Duodenal mucosa (tissue), 2 donors: ENCODE measurements at regions not wholly inside any gene's neighbourhood (a gene's known extent, or its start where the extent isn't known, plus 50 kb on each side); places are given as distances from the start of the nearest gene placed in this dataset.

ENCODE experiments used
- H3K27ac ChIP-seq: one replicate; pipeline ENCODE4 v1.7.0; 2013; ENCODE audit warnings: low read depth, low read length
- H3K27me3 ChIP-seq, 2 donors: one replicate each; pipeline ENCODE4 v1.7.0; 2013; ENCODE audit warnings: low read length in 2 of 2, control low read depth in 1 of 2; ENCODE audit not compliant: insufficient read depth in 2 of 2, control insufficient read depth in 1 of 2
- H3K36me3 ChIP-seq, 2 donors: one replicate each; pipeline ENCODE4 v1.7.0; 2013; ENCODE audit warnings: low read length in 2 of 2, control low read depth in 1 of 2; ENCODE audit not compliant: insufficient read depth in 2 of 2, control insufficient read depth in 1 of 2
- H3K4me1 ChIP-seq, 2 donors: one replicate each; pipeline ENCODE4 v1.7.0; 2013; ENCODE audit warnings: low read length in 2 of 2, control low read depth in 1 of 2; ENCODE audit not compliant: insufficient read depth in 2 of 2, control insufficient read depth in 1 of 2
- H3K4me3 ChIP-seq, 2 donors: one replicate each; pipeline ENCODE4 v1.7.0; 2013; ENCODE audit warnings: low read length in 2 of 2, low read depth in 1 of 2
- H3K9ac ChIP-seq, 2 donors: one replicate each; pipeline ENCODE4 v1.7.0; 2013; ENCODE audit warnings: low read length in 2 of 2, low read depth in 1 of 2
- H3K9me3 ChIP-seq, 2 donors: one replicate each; pipeline ENCODE4 v1.7.0; 2013; ENCODE audit warnings: low read length in 2 of 2, control low read depth in 1 of 2; ENCODE audit not compliant: control insufficient read depth in 1 of 2

- Histone ChIP-seq H3K27me3 (no peaks in the 10 kb centered on the region), H3K27ac (no peak overlapping the region), H3K36me3 (no peaks in the 10 kb centered on the region), H3K9ac (no peak overlapping the region), H3K9me3 (peaks cover 0 to 3% of the 10 kb centered on the region in 2 donors), H3K4me1 (no peaks in the 10 kb centered on the region), H3K4me3 (no peak overlapping the region)
Observed at GRCh38 chr3:31341130-31341529, 191.6 kb upstream of the STT3B start.

GRCh38 chr3:31343075-31343474, 189.7 kb upstream of the STT3B start:
- no peak overlapping the region for H3K4me3 ChIP-seq
- H3K36me3 ChIP-seq = no peaks in the 10 kb centered on the region

GRCh38 chr3:31345581-31345980, 187.1 kb upstream of the STT3B start:
- Histone ChIP-seq H3K4me3 (no peak overlapping the region), H3K36me3 (no peaks in the 10 kb centered on the region), H3K27ac (no peak overlapping the region), H3K4me1 (no peaks in the 10 kb centered on the region), H3K27me3 (no peaks in the 10 kb centered on the region), H3K9me3 (peaks cover 0 to 3% of the 10 kb centered on the region in 2 donors), H3K9ac (no peak overlapping the region)

More at GRCh38 chr3:31343075-31343474, 189.7 kb upstream of the STT3B start:
- Histone ChIP-seq H3K27me3 (no peaks in the 10 kb centered on the region), H3K9ac (no peak overlapping the region), H3K4me1 (no peaks in the 10 kb centered on the region), H3K9me3 (peaks cover 0 to 3% of the 10 kb centered on the region in 2 donors), H3K27ac (no peak overlapping the region)

GRCh38 chr3:31346542-31346979, 186.2 kb upstream of the STT3B start:
- Histone ChIP-seq H3K27ac (no peak overlapping the region), H3K9ac (no peak overlapping the region), H3K36me3 (no peaks in the 10 kb centered on the region), H3K9me3 (peaks cover 0 to 3% of the 10 kb centered on the region in 2 donors), H3K27me3 (no peaks in the 10 kb centered on the region), H3K4me3 (no peak overlapping the region), H3K4me1 (no peaks in the 10 kb centered on the region)

GRCh38 chr3:31349001-31349748, 183.6 kb upstream of the STT3B start:
- Histone ChIP-seq H3K27me3 (no peaks in the 10 kb centered on the region), H3K9ac (no peak overlapping the region), H3K4me1 (no peaks in the 10 kb centered on the region), H3K4me3 (no peak overlapping the region), H3K27ac (no peak overlapping the region), H3K36me3 (no peaks in the 10 kb centered on the region), H3K9me3 (peaks cover 0 to 3% of the 10 kb centered on the region in 2 donors)

GRCh38 chr3:31350307-31350706, 182.4 kb upstream of the STT3B start:
- H3K4me3 ChIP-seq = no peak overlapping the region
- no peaks in the 10 kb centered on the region for H3K27me3 ChIP-seq
- H3K27ac ChIP-seq = no peak overlapping the region
- no peaks in the 10 kb centered on the region for H3K36me3 ChIP-seq
- H3K9ac ChIP-seq = no peak overlapping the region
- H3K9me3 ChIP-seq = no peaks in the 10 kb centered on the region
- no peaks in the 10 kb centered on the region for H3K4me1 ChIP-seq

GRCh38 chr3:31352331-31352730, 180.4 kb upstream of the STT3B start:
- Histone ChIP-seq H3K4me1 (no peaks in the 10 kb centered on the region), H3K9me3 (no peaks in the 10 kb centered on the region), H3K36me3 (no peaks in the 10 kb centered on the region), H3K9ac (no peak overlapping the region), H3K4me3 (no peak overlapping the region), H3K27ac (no peak overlapping the region), H3K27me3 (no peaks in the 10 kb centered on the region)

- no peaks in the 10 kb centered on the region for H3K9me3 ChIP-seq
- no peaks in the 10 kb centered on the region for H3K4me1 ChIP-seq
- H3K27ac ChIP-seq = no peak overlapping the region
- no peak overlapping the region for H3K9ac ChIP-seq
- H3K4me3 ChIP-seq = no peak overlapping the region
- H3K36me3 ChIP-seq = no peaks in the 10 kb centered on the region
- no peaks in the 10 kb centered on the region for H3K27me3 ChIP-seq
Observed at GRCh38 chr3:31353166-31353565, 179.6 kb upstream of the STT3B start.

- no peaks in the 10 kb centered on the region for H3K36me3 ChIP-seq
- no peaks in the 10 kb centered on the region for H3K4me1 ChIP-seq
- H3K27me3 ChIP-seq = no peaks in the 10 kb centered on the region
- H3K9me3 ChIP-seq = no peaks in the 10 kb centered on the region
- no peak overlapping the region for H3K4me3 ChIP-seq
- no peak overlapping the region for H3K9ac ChIP-seq
- H3K27ac ChIP-seq = no peak overlapping the region
Observed at GRCh38 chr3:31354373-31354772, 178.4 kb upstream of the STT3B start.

GRCh38 chr3:31355807-31356206, 176.9 kb upstream of the STT3B start:
- no peaks in the 10 kb centered on the region for H3K9me3 ChIP-seq
- H3K4me3 ChIP-seq = no peak overlapping the region
- no peaks in the 10 kb centered on the region for H3K36me3 ChIP-seq
- H3K27ac ChIP-seq = no peak overlapping the region
- H3K27me3 ChIP-seq = no peaks in the 10 kb centered on the region
- H3K9ac ChIP-seq = no peak overlapping the region
- H3K4me1 ChIP-seq = peaks cover 0 to 1% of the 10 kb centered on the region in 2 donors
